Peyer's patch (tissue), 4 donors: ENCODE measurements at regions not wholly inside any gene's neighbourhood (a gene's known extent, or its start where the extent isn't known, plus 50 kb on each side); places are given as distances from the start of the nearest gene placed in this dataset.

Experiments used
- POLR2A ChIP-seq, 2 donors: fragments of 450-650 bp; IDR thresholded peaks; one replicate each; pipeline ENCODE4 v1.5.1; 2017; ENCODE audit warnings: antibody characterized with exemption in 2 of 2, mild to moderate bottlenecking in 2 of 2, moderate library complexity in 2 of 2
- TF ChIP-seq, protein P1 (sequence below), 6 experiments: fragments of 450-650 bp in 4 of 6; fragments of 200-600 bp in 2 of 6; sonication (generic) in 1 of 6; IDR thresholded peaks; one replicate each; pipeline ENCODE4 v1.5.1; 2017 to 2019; ENCODE audit warnings: antibody characterized with exemption in 6 of 6, mild to moderate bottlenecking in 3 of 6, moderate library complexity in 1 of 6

DNA sequence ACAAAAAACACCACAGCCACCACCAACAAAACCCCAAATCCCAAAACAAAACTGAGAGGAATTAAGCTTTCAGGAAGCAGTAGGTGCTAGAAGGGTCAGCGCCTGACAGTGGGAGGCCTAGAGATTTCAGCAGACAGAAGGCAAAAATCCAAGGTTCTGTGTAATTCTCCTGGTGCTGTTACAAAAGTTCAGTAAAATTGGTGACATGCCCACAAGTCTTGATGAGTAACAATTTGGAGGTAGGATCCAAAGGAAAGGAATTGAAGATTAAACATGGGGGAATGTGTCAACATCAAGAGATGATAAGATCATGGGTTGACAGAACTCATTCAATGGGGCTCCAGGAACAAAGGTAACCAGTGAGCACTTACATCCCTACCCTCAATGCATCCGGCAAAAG, 653.8 kb upstream of the CPEB2 start:
- no peak for TF ChIP-seq POLR2A (IDR thresholded peaks at IDR 0.05)
- TF ChIP-seq, protein P1, sequence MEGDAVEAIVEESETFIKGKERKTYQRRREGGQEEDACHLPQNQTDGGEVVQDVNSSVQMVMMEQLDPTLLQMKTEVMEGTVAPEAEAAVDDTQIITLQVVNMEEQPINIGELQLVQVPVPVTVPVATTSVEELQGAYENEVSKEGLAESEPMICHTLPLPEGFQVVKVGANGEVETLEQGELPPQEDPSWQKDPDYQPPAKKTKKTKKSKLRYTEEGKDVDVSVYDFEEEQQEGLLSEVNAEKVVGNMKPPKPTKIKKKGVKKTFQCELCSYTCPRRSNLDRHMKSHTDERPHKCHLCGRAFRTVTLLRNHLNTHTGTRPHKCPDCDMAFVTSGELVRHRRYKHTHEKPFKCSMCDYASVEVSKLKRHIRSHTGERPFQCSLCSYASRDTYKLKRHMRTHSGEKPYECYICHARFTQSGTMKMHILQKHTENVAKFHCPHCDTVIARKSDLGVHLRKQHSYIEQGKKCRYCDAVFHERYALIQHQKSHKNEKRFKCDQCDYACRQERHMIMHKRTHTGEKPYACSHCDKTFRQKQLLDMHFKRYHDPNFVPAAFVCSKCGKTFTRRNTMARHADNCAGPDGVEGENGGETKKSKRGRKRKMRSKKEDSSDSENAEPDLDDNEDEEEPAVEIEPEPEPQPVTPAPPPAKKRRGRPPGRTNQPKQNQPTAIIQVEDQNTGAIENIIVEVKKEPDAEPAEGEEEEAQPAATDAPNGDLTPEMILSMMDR (IDR thresholded peaks at IDR 0.05): no peak
